WTC11 (cell line): ENCODE measurements at regions not wholly inside any gene's neighbourhood (a gene's known extent, or its start where the extent isn't known, plus 50 kb on each side); places are given as distances from the start of the nearest gene placed in this dataset.
A peak's percentile ranks its signal among the peaks of the same experiment; 100 is the strongest.

Experiments used
- ATAC-seq: fragments of 200-7000 bp; cut with Tn5 transposase; 2 replicates; pipeline ENCODE4 v1.10.0; 2021; ENCODE audit warnings: mild to moderate bottlenecking, moderate library complexity
- CTCF ChIA-PET: fragments of 300-600 bp; sonication (Branson Sonifier 250); formaldehyde crosslinking; loops from one replicate; lab custom pipeline; 2021; ENCODE audit warnings: antibody characterized with exemption; lab: Charles Lee
- POLR2A ChIA-PET: fragments of 350-600 bp; sonication (Branson Sonifier 250); formaldehyde crosslinking; loops from one replicate; lab custom pipeline; 2021; ENCODE audit warnings: antibody characterized with exemption; lab: Charles Lee
- DNase-seq: peaks from one replicate; pipeline ENCODE4 v3.0.0; 2021; ENCODE audit warnings: low spot score
- H3K27ac Mint-ChIP-seq: 2 replicates; pipeline ENCODE4 v1.8.0; 2021; ENCODE audit warnings: mixed read lengths
- H3K27me3 Mint-ChIP-seq: 2 replicates; pipeline ENCODE4 v1.8.0; 2021; ENCODE audit warnings: low read depth, mild to moderate bottlenecking, moderate library complexity, mixed read lengths
- H3K36me3 Mint-ChIP-seq: 2 replicates; pipeline ENCODE4 v1.8.0; 2021; ENCODE audit warnings: mixed read lengths
- H3K4me1 Mint-ChIP-seq: 2 replicates; pipeline ENCODE4 v1.8.0; 2022; ENCODE audit warnings: mixed read lengths
- H3K4me3 Mint-ChIP-seq: 2 replicates; pipeline ENCODE4 v1.8.0; 2021; ENCODE audit warnings: mild to moderate bottlenecking, moderate library complexity, mixed read lengths
- H3K9me3 Mint-ChIP-seq: 2 replicates; pipeline ENCODE4 v1.8.0; 2021; ENCODE audit warnings: mixed read lengths
- AFF4 ChIP-seq: sonication (generic); formaldehyde crosslinking; IDR thresholded peaks from 2 replicates; pipeline ENCODE4 v1.8.1; 2023; ENCODE audit warnings: mild to moderate bottlenecking, missing genetic modification reagents, borderline replicate concordance
- ATF2 ChIP-seq: sonication (generic); formaldehyde crosslinking; IDR thresholded peaks from 2 replicates; pipeline ENCODE4 v1.8.1; 2022; ENCODE audit warnings: low read depth, missing genetic modification reagents, borderline replicate concordance
- FOXP4 ChIP-seq: sonication (generic); formaldehyde crosslinking; IDR thresholded peaks from 2 replicates; pipeline ENCODE4 v1.8.0; 2022; ENCODE audit warnings: mild to moderate bottlenecking, missing genetic modification reagents
- JUN ChIP-seq: sonication (generic); formaldehyde crosslinking; IDR thresholded peaks from 2 replicates; pipeline ENCODE4 v1.8.0; 2023; ENCODE audit warnings: mild to moderate bottlenecking, missing genetic modification reagents
- MLX ChIP-seq: sonication (generic); formaldehyde crosslinking; IDR thresholded peaks from 2 replicates; pipeline ENCODE4 v1.8.1; 2023; ENCODE audit warnings: mild to moderate bottlenecking, missing genetic modification reagents, moderate library complexity
- MXD4 ChIP-seq: fragments of 250-450 bp; sonication (Bioruptor Pico); IDR thresholded peaks from 2 replicates; pipeline ENCODE4 v1.8.0; 2021; ENCODE audit warnings: mild to moderate bottlenecking, moderate library complexity, borderline replicate concordance
- MYBL2 ChIP-seq: sonication (generic); formaldehyde crosslinking; IDR thresholded peaks from 2 replicates; pipeline ENCODE4 v1.8.1; 2023; ENCODE audit warnings: mild to moderate bottlenecking, moderate library complexity, missing genetic modification reagents
- NR2C2 ChIP-seq: sonication (generic); formaldehyde crosslinking; IDR thresholded peaks from 2 replicates; pipeline ENCODE4 v1.8.0; 2022; ENCODE audit warnings: mild to moderate bottlenecking, missing genetic modification reagents
- PRRX2 ChIP-seq: fragments of 250-450 bp; sonication (Bioruptor Pico); IDR thresholded peaks from 2 replicates; pipeline ENCODE4 v1.8.0; 2021; ENCODE audit warnings: mild to moderate bottlenecking
- RORB ChIP-seq: fragments of 250-450 bp; sonication (Bioruptor Pico); IDR thresholded peaks from 2 replicates; pipeline ENCODE4 v1.9.0; 2021; ENCODE audit warnings: mild to moderate bottlenecking
- ZNF219 ChIP-seq: sonication (generic); formaldehyde crosslinking; IDR thresholded peaks from 2 replicates; pipeline ENCODE4 v1.8.0; 2023; ENCODE audit warnings: missing genetic modification reagents, mild to moderate bottlenecking, borderline replicate concordance
- ZNF425 ChIP-seq: fragments of 250-450 bp; sonication (Bioruptor Pico); conservative IDR thresholded peaks from 2 replicates; pipeline ENCODE4 v1.9.0; 2021; ENCODE audit warnings: mild to moderate bottlenecking
- TF ChIP-seq, protein P1 (sequence below): sonication (generic); formaldehyde crosslinking; IDR thresholded peaks from 2 replicates; pipeline ENCODE4 v1.8.1; 2023; ENCODE audit warnings: mild to moderate bottlenecking, missing genetic modification reagents, moderate library complexity

DNA sequence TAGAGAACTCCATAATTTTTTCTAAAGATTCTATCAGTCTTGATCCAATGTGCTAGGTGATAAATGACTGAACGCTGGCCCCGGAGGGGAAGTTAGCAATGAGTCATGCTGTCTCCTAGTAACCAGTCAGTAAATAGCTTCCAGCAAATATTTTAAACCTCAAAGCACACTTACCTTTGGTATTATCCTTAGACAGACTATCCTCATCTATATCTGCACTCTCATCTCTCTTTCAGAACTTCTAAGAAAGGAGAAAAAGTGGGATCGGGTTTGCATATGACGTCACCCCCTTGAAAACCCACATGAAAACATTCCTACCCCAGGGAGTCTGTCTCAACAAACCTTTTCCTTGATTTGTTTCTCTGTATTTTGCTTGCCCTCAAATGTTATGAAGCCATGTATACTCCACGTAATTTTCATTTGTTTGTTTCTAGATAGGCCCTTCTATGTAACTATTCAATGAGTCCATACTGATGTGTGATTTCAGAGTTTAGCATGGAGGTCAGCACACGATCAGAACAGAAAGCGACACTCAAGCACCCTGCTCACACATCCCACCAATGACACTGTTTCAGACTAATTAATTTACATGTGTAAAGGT lies 174.9 kb upstream of the NRP1 start:
- no peak for TF ChIP-seq FOXP4 (CRISPR knock-in tag)
- no peak for TF ChIP-seq MYBL2 (CRISPR knock-in tag)
- no peak for TF ChIP-seq JUN (CRISPR knock-in tag)
- TF ChIP-seq ZNF219: no peak
- TF ChIP-seq PRRX2 (CRISPR knock-in tag): no peak
- no peak for TF ChIP-seq MXD4 (CRISPR knock-in tag)
- TF ChIP-seq ATF2 (CRISPR knock-in tag): no peak
- no peak for TF ChIP-seq NR2C2
- TF ChIP-seq ZNF425: no peak
- no peak for TF ChIP-seq AFF4 (CRISPR knock-in tag)
- TF ChIP-seq, protein P1, sequence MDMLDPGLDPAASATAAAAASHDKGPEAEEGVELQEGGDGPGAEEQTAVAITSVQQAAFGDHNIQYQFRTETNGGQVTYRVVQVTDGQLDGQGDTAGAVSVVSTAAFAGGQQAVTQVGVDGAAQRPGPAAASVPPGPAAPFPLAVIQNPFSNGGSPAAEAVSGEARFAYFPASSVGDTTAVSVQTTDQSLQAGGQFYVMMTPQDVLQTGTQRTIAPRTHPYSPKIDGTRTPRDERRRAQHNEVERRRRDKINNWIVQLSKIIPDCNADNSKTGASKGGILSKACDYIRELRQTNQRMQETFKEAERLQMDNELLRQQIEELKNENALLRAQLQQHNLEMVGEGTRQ (CRISPR knock-in tag): no peak
- no peak for TF ChIP-seq RORB (CRISPR knock-in tag)
- no peak for TF ChIP-seq MLX (CRISPR knock-in tag)
- Mint-ChIP-seq H3K4me3 (no peak overlapping the region), H3K27ac (0 out of 2 replicates have a peak overlapping the region, but pooled peaks have one; percentile 25), H3K9me3 (no peaks in the 10 kb centered on the region), H3K4me1 (peaks cover 12% of the 10 kb centered on the region), H3K36me3 (no peaks in the 10 kb centered on the region), H3K27me3 (no peaks in the 10 kb centered on the region)
- DNase-seq (no peak), ATAC-seq (no peak; the same call in 1 of the 2 replicates)
- POLR2A ChIA-PET: no interaction called here
- CTCF ChIA-PET: no interaction called here
